ENCODE measurements at regions not wholly inside any gene's neighbourhood (a gene's known extent, or its start where the extent isn't known, plus 50 kb on each side); places are given as distances from the start of the nearest gene placed in this dataset.
"Not testable (repeated sequence)": the region's sequence is repeated elsewhere in the genome, so short reads cannot be mapped to it uniquely, and the experiment has no call there.

DNA sequence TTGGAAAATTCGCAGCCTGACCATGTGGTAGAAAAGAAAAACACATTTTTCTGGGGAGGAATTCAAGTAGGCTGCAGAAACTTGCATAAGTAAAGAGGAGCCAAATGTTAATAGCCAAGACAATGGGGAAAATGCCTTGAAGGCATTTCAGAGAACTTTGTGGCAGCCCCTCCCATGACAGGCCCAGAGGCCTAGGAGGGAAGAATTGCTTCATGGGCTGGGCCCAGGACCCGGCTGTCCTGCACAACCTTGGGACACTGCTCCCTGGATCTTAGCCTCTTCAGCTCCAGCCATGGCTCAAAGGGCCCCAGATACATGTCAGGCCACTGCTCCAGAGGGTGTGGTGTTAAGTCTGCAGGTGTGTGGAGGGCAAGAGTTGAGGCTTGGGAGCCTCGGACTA, 158.6 kb downstream of the OSTF1 start:
- H3K9ac ChIP-seq (ENCODE audit: low read length) = no peak overlapping the region
- no peaks in the 10 kb centered on the region for H3K79me2 ChIP-seq (ENCODE audit: low read length)
- H2AFZ ChIP-seq (ENCODE audit: low read depth, low read length) = no peak overlapping the region
- no peaks in the 10 kb centered on the region for H3K4me1 ChIP-seq (ENCODE audit: low read length)
- TF ChIP-seq EZH2phosphoT487 (IDR thresholded peaks at IDR 0.05; ENCODE audit: low read depth) = no peak
- H3K4me2 ChIP-seq (ENCODE audit: low read length) = no peak overlapping the region
- H3K9me3 ChIP-seq (ENCODE audit: insufficient read depth, low read length) = no peaks in the 10 kb centered on the region
- H3K4me3 ChIP-seq (ENCODE audit: low read length) = no peak overlapping the region
- no peaks in the 10 kb centered on the region for H3K36me3 ChIP-seq (replicated peaks; ENCODE audit: low read depth, low read length)
- H3K27me3 ChIP-seq (ENCODE audit: low read depth, low read length) = no peaks in the 10 kb centered on the region
- no peak overlapping the region for H3K27ac ChIP-seq (ENCODE audit: low read length)
- no peaks in the 10 kb centered on the region for H4K20me1 ChIP-seq (ENCODE audit: insufficient read depth, low read length)

DNA sequence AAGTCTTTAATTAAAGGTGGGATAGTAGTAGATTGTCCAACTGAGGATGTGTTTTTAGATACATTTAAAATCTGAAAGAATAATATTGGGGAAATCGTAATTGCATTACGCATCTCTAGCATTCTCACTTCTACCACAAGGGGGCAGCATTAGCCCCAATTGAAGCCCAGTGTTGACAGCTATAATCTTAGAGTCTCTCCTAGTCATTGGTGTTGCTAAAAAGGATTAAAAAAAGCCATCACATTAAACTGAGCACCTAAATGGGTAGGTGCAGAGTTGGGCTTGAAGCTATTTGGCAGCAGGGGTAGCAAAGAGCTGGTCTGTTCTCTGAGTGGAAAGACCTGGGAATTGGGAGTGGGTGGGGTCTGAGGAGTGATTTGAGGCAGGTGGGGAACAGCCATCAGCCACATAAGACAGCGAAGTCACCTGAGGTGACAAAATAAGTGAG, 177.2 kb downstream of the OSTF1 start:
- Histone ChIP-seq H3K27ac (ENCODE audit: low read length) (no peak overlapping the region), H3K4me3 (ENCODE audit: low read length) (no peak overlapping the region), H3K4me2 (ENCODE audit: low read length) (no peak overlapping the region), H2AFZ (ENCODE audit: low read depth, low read length) (no peak overlapping the region), H3K9me3 (ENCODE audit: insufficient read depth, low read length) (no peaks in the 10 kb centered on the region), H3K27me3 (ENCODE audit: low read depth, low read length) (0 out of 2 replicates have a peak, but pooled peaks cover 4% of the 10 kb centered on the region), H3K36me3 (replicated peaks; ENCODE audit: low read depth, low read length) (no peaks in the 10 kb centered on the region), H3K9ac (ENCODE audit: low read length) (no peak overlapping the region), H4K20me1 (ENCODE audit: insufficient read depth, low read length) (no peaks in the 10 kb centered on the region), H3K79me2 (ENCODE audit: low read length) (no peaks in the 10 kb centered on the region), H3K4me1 (ENCODE audit: low read length) (no peaks in the 10 kb centered on the region)
- TF ChIP-seq, protein P1, sequence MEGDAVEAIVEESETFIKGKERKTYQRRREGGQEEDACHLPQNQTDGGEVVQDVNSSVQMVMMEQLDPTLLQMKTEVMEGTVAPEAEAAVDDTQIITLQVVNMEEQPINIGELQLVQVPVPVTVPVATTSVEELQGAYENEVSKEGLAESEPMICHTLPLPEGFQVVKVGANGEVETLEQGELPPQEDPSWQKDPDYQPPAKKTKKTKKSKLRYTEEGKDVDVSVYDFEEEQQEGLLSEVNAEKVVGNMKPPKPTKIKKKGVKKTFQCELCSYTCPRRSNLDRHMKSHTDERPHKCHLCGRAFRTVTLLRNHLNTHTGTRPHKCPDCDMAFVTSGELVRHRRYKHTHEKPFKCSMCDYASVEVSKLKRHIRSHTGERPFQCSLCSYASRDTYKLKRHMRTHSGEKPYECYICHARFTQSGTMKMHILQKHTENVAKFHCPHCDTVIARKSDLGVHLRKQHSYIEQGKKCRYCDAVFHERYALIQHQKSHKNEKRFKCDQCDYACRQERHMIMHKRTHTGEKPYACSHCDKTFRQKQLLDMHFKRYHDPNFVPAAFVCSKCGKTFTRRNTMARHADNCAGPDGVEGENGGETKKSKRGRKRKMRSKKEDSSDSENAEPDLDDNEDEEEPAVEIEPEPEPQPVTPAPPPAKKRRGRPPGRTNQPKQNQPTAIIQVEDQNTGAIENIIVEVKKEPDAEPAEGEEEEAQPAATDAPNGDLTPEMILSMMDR (IDR thresholded peaks at IDR 0.05; ENCODE audit: low read depth, low read length) = peak; percentile 91
- TF ChIP-seq EZH2phosphoT487 (IDR thresholded peaks at IDR 0.05; ENCODE audit: low read depth) = no peak

DNA sequence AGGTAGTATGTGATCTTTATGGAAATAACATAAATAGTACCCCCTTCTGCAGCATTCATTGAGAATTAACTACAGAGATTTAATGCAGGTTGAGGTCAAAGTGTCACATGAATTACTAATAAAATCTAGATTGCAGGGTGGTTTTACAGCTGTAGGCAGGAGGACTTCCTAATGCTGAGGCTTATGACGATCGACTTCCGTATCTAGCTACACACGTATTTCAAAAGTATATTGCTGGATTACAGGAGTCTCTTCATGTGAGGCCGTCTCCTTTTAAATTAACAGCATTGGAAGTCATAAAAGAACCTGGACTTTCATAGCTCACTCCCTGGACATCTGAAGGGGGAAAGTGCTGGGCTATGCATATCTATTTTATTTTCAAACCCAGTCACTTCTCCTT, 180.9 kb downstream of the OSTF1 start:
- Histone ChIP-seq H3K27ac (ENCODE audit: low read length) (no peak overlapping the region), H3K4me1 (ENCODE audit: low read length) (no peaks in the 10 kb centered on the region), H3K27me3 (ENCODE audit: low read depth, low read length) (0 out of 2 replicates have a peak, but pooled peaks cover 4% of the 10 kb centered on the region), H3K36me3 (replicated peaks; ENCODE audit: low read depth, low read length) (no peaks in the 10 kb centered on the region), H3K4me2 (ENCODE audit: low read length) (no peak overlapping the region), H3K79me2 (ENCODE audit: low read length) (no peaks in the 10 kb centered on the region), H3K4me3 (ENCODE audit: low read length) (no peak overlapping the region), H3K9me3 (ENCODE audit: insufficient read depth, low read length) (no peaks in the 10 kb centered on the region), H2AFZ (ENCODE audit: low read depth, low read length) (no peak overlapping the region), H3K9ac (ENCODE audit: low read length) (no peak overlapping the region), H4K20me1 (ENCODE audit: insufficient read depth, low read length) (no peaks in the 10 kb centered on the region)
- no peak for TF ChIP-seq EZH2phosphoT487 (IDR thresholded peaks at IDR 0.05; ENCODE audit: low read depth)
- TF ChIP-seq, protein P1 (IDR thresholded peaks at IDR 0.05; ENCODE audit: low read depth, low read length) = no peak

DNA sequence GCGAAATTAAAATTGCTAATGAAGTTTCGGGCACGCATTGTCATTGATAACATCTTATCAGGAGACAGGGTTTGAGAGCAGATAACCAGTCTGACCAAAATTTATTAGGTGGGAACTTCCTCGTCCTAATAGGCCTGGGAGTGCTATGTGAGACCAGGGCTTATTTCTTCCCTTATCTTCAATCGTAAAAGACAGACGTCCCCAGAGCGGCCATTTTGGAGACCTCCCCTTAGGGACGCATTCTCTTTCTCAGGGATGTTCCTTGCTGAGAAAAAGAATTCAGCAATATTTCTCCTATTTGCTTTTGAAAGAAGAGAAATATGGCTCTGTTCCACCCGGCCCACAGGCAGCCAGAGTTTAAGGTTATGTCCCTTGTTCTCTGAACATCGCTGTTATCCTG, 184.7 kb downstream of the OSTF1 start:
- H3K9me3 ChIP-seq (ENCODE audit: insufficient read depth, low read length); H3K36me3 ChIP-seq (replicated peaks; ENCODE audit: low read depth, low read length); H3K4me2 ChIP-seq (ENCODE audit: low read length); H3K27ac ChIP-seq (ENCODE audit: low read length); H3K4me3 ChIP-seq (ENCODE audit: low read length); H2AFZ ChIP-seq (ENCODE audit: low read depth, low read length); H3K4me1 ChIP-seq (ENCODE audit: low read length); H4K20me1 ChIP-seq (ENCODE audit: insufficient read depth, low read length); H3K27me3 ChIP-seq (ENCODE audit: low read depth, low read length); H3K9ac ChIP-seq (ENCODE audit: low read length); H3K79me2 ChIP-seq (ENCODE audit: low read length): not testable (repeated sequence)

DNA sequence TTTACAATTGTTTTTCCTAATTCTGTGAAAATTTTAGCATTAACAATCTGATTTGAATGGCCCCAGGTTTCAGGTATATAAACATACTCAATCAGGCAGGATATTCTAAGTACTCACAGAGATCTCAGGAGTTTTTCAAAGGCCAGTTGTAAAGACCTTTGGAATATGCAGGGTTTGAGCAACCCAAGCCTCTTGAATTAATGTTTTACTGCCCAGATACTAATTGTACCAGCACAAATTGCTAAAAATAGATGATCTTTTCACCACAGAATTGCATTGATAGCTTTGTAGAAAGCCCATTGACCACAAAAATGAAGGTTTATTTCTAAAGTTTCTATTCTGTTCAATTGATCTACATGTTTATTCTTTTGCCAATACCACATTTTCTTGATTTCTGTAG, 186.5 kb downstream of the OSTF1 start:
- H3K9ac ChIP-seq (ENCODE audit: low read length) = no peak overlapping the region
- no peaks in the 10 kb centered on the region for H3K36me3 ChIP-seq (replicated peaks; ENCODE audit: low read depth, low read length)
- H3K4me1 ChIP-seq (ENCODE audit: low read length) = no peaks in the 10 kb centered on the region
- H3K4me2 ChIP-seq (ENCODE audit: low read length) = no peak overlapping the region
- no peak overlapping the region for H3K27ac ChIP-seq (ENCODE audit: low read length)
- no peak overlapping the region for H3K4me3 ChIP-seq (ENCODE audit: low read length)
- no peaks in the 10 kb centered on the region for H3K79me2 ChIP-seq (ENCODE audit: low read length)
- no peaks in the 10 kb centered on the region for H4K20me1 ChIP-seq (ENCODE audit: insufficient read depth, low read length)
- no peaks in the 10 kb centered on the region for H3K9me3 ChIP-seq (ENCODE audit: insufficient read depth, low read length)
- no peak overlapping the region for H2AFZ ChIP-seq (ENCODE audit: low read depth, low read length)
- H3K27me3 ChIP-seq (ENCODE audit: low read depth, low read length) = no peaks in the 10 kb centered on the region
- TF ChIP-seq EZH2phosphoT487 (IDR thresholded peaks at IDR 0.05; ENCODE audit: low read depth) = no peak
- TF ChIP-seq, protein P1 (IDR thresholded peaks at IDR 0.05; ENCODE audit: low read depth, low read length) = no peak

Measured in OCI-LY3 (cell line).